Endodermal cell (in vitro differentiated cells): ENCODE measurements at regions not wholly inside any gene's neighbourhood (a gene's known extent, or its start where the extent isn't known, plus 50 kb on each side); places are given as distances from the start of the nearest gene placed in this dataset.

ENCODE experiments used
- DNase-seq: peaks from one replicate; pipeline ENCODE4 v3.0.0-alpha.2; 2017
- H3K27ac ChIP-seq: 2 replicates; pipeline ENCODE4 v1.5.1; 2013; ENCODE audit warnings: mild to moderate bottlenecking, low read depth, low read length, moderate library complexity
- H3K27me3 ChIP-seq: 2 replicates; pipeline ENCODE4 v1.6.1; 2013; ENCODE audit warnings: mild to moderate bottlenecking, low read length, moderate library complexity; ENCODE audit not compliant: insufficient read depth, control insufficient read depth, poor library complexity, severe bottlenecking
- H3K36me3 ChIP-seq: 2 replicates; pipeline ENCODE4 v1.7.0; 2013; ENCODE audit warnings: mild to moderate bottlenecking, low read length, moderate library complexity; ENCODE audit not compliant: control insufficient read depth, insufficient read depth
- H3K4me1 ChIP-seq: one replicate; pipeline ENCODE4 v1.7.0; 2013; ENCODE audit warnings: low read length; ENCODE audit not compliant: control insufficient read depth, insufficient read depth
- H3K4me3 ChIP-seq: 2 replicates; pipeline ENCODE4 v1.5.1; 2013; ENCODE audit warnings: mild to moderate bottlenecking, low read length, moderate library complexity
- H3K9ac ChIP-seq: 2 replicates; pipeline ENCODE4 v1.6.1; 2013; ENCODE audit warnings: mild to moderate bottlenecking, low read length, moderate library complexity; ENCODE audit not compliant: poor library complexity, severe bottlenecking; ENCODE audit errors: extremely low read depth
- H3K9me3 ChIP-seq: 2 replicates; pipeline ENCODE4 v1.6.1; 2013; ENCODE audit warnings: mild to moderate bottlenecking, low read length, moderate library complexity; ENCODE audit not compliant: control insufficient read depth
- H3K27ac Mint-ChIP-seq: 2 replicates; pipeline ENCODE4 v1.8.0; 2020; ENCODE audit warnings: mixed read lengths
- H3K27me3 Mint-ChIP-seq: 2 replicates; pipeline ENCODE4 v1.8.0; 2021; ENCODE audit warnings: mild to moderate bottlenecking, mixed read lengths; ENCODE audit not compliant: insufficient read depth
- H3K36me3 Mint-ChIP-seq: 2 replicates; pipeline ENCODE4 v1.8.0; 2020; ENCODE audit warnings: low read depth, mixed read lengths
- H3K4me1 Mint-ChIP-seq: 2 replicates; pipeline ENCODE4 v1.8.0; 2020; ENCODE audit warnings: mixed read lengths
- H3K4me3 Mint-ChIP-seq: 2 replicates; pipeline ENCODE4 v1.8.0; 2020; ENCODE audit warnings: mild to moderate bottlenecking, moderate library complexity, mixed read lengths
- H3K9me3 Mint-ChIP-seq: 2 replicates; pipeline ENCODE4 v1.8.0; 2020; ENCODE audit warnings: mild to moderate bottlenecking, mixed read lengths
- WGBS, 2 experiments: methylation state at CpG; one replicate each; pipeline versions ENCODE4 v1.1.5 to v1.1.7; 2013; ENCODE audit warnings: missing lambda C conversion rate in 2 of 2, mixed read lengths in 1 of 2; ENCODE audit not compliant: insufficient coverage in 1 of 2, insufficient read length in 1 of 2; 5-methylcytosine and 5-hydroxymethylcytosine counted together
- TF ChIP-seq, protein P1 (sequence below): fragments of 200-600 bp; sonication (generic); conservative IDR thresholded peaks from 2 replicates; pipeline ENCODE4 v1.5.0; 2021; ENCODE audit warnings: antibody characterized with exemption, mild to moderate bottlenecking

- H3K4me1 ChIP-seq = no peaks in the 10 kb centered on the region
- whole genome bisulfite sequencing, 2 experiments = 90% methylated on average over 2 of the region's 2 CpGs
- H3K9ac ChIP-seq = no peak overlapping the region
- H3K36me3 ChIP-seq = no peaks in the 10 kb centered on the region
- no peak overlapping the region for H3K27ac ChIP-seq
- Mint-ChIP-seq H3K4me1 (no peaks in the 10 kb centered on the region), H3K27me3 (no peaks in the 10 kb centered on the region), H3K9me3 (no peaks in the 10 kb centered on the region), H3K4me3 (no peak overlapping the region), H3K27ac (no peak overlapping the region), H3K36me3 (no peaks in the 10 kb centered on the region)
- H3K27me3 ChIP-seq = no peaks in the 10 kb centered on the region
- no peak for DNase-seq
- no peaks in the 10 kb centered on the region for H3K9me3 ChIP-seq
- no peak overlapping the region for H3K4me3 ChIP-seq
- TF ChIP-seq, protein P1, sequence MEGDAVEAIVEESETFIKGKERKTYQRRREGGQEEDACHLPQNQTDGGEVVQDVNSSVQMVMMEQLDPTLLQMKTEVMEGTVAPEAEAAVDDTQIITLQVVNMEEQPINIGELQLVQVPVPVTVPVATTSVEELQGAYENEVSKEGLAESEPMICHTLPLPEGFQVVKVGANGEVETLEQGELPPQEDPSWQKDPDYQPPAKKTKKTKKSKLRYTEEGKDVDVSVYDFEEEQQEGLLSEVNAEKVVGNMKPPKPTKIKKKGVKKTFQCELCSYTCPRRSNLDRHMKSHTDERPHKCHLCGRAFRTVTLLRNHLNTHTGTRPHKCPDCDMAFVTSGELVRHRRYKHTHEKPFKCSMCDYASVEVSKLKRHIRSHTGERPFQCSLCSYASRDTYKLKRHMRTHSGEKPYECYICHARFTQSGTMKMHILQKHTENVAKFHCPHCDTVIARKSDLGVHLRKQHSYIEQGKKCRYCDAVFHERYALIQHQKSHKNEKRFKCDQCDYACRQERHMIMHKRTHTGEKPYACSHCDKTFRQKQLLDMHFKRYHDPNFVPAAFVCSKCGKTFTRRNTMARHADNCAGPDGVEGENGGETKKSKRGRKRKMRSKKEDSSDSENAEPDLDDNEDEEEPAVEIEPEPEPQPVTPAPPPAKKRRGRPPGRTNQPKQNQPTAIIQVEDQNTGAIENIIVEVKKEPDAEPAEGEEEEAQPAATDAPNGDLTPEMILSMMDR = no peak
Observed at GRCh38 chr12:74449872-74450271, 87.8 kb upstream of the ATXN7L3B start.

DNA sequence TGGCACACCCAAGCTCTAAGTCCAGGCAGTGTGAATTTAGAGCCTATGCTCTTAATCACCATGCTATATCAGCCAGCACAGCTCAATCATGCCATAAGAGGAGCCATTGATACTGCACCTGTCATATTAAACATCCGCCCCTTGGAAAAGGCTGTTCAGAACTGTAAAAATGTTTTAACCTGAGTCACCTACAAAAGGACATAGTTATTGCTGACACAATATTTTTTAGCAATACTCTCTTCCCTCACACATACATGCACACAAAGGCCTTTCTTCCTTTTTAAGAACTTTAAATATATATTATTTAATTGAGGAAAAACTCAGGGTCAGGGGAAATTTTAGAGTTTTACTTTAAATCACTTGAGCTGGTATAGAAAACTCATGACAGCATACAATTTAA, 83.5 kb upstream of the ATXN7L3B start:
- no peaks in the 10 kb centered on the region for H3K4me1 Mint-ChIP-seq
- WGBS, 2 experiments = 97% methylated on average over 1 of the region's 1 CpG; no CpG with 5 or more reads in 1 of the 2 experiments
- Histone ChIP-seq H3K4me1 (no peaks in the 10 kb centered on the region), H3K36me3 (no peaks in the 10 kb centered on the region), H3K27ac (no peak overlapping the region), H3K9me3 (no peaks in the 10 kb centered on the region), H3K27me3 (no peaks in the 10 kb centered on the region), H3K4me3 (no peak overlapping the region), H3K9ac (no peak overlapping the region)
- H3K4me3 Mint-ChIP-seq = no peak overlapping the region
- H3K36me3 Mint-ChIP-seq = no peaks in the 10 kb centered on the region
- H3K27me3 Mint-ChIP-seq = no peaks in the 10 kb centered on the region
- no peak for DNase-seq
- H3K27ac Mint-ChIP-seq = no peak overlapping the region
- TF ChIP-seq, protein P1 = no peak
- H3K9me3 Mint-ChIP-seq = no peaks in the 10 kb centered on the region

GRCh38 chr12:74455429-74455828, 82.2 kb upstream of the ATXN7L3B start:
- 94% methylated on average over 2 of the region's 3 CpGs; no CpG with 5 or more reads in 1 of the 2 experiments for WGBS, 2 experiments
- no peaks in the 10 kb centered on the region for H3K27me3 Mint-ChIP-seq
- Histone ChIP-seq H3K4me3 (no peak overlapping the region), H3K27ac (no peak overlapping the region), H3K9me3 (no peaks in the 10 kb centered on the region), H3K9ac (no peak overlapping the region), H3K27me3 (no peaks in the 10 kb centered on the region), H3K4me1 (no peaks in the 10 kb centered on the region), H3K36me3 (no peaks in the 10 kb centered on the region)
- no peak overlapping the region for H3K27ac Mint-ChIP-seq
- no peak overlapping the region for H3K4me3 Mint-ChIP-seq
- TF ChIP-seq, protein P1 = no peak
- no peaks in the 10 kb centered on the region for H3K4me1 Mint-ChIP-seq
- no peaks in the 10 kb centered on the region for H3K9me3 Mint-ChIP-seq
- no peaks in the 10 kb centered on the region for H3K36me3 Mint-ChIP-seq
- no peak for DNase-seq
